ENCODE measurements at regions not wholly inside any gene's neighbourhood (a gene's known extent, or its start where the extent isn't known, plus 50 kb on each side); places are given as distances from the start of the nearest gene placed in this dataset.
A peak's percentile ranks its signal among the peaks of the same experiment; 100 is the strongest.

DNA sequence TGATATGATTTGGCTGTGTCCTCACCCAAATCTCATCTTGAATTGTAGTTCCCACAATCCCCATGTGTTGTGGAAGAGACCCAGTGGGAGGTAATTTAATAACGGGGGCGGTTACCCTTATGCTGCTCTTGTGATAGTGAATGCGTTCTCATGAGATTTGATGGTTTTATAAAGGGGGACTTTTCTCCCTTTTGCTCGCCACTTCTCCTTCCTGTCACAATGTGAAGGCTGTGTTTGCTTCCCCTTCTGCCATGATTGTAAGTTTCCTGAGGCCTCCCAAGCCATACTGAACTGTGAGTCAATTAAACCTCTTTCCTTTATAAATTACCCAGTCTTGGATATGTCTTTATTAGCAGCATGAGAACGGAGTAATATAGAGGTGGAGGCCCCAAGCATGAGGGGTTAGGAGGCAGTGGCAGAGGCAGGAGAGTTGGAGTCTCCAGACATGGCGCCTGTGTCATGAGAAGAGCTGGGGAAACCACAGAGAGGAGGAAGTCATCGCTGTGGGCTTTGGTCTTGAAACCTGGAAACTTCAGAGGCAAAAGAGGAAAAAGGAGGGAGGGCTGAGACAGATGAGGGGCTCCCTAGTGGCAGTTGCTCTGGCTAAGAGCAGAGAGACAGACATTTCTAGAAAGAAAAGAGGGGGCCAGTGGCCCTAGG lies 107.8 kb upstream of the VEPH1 start:
- Histone ChIP-seq H4K20me1 (ENCODE audit: low read depth) (no peaks in the 10 kb centered on the region), H3K9me3 (ENCODE audit: low read depth) (no peaks in the 10 kb centered on the region), H3K9ac (no peak overlapping the region), H3K36me3 (no peaks in the 10 kb centered on the region), H3K4me2 (no peak overlapping the region), H3K4me3 (no peak overlapping the region), H2AFZ (replicated peaks) (peak overlapping the region; percentile 5), H3K79me2 (ENCODE audit: low read depth) (no peaks in the 10 kb centered on the region), H3K4me1 (peaks cover 4% of the 10 kb centered on the region), H3K27ac (no peak overlapping the region), H3K27me3 (no peaks in the 10 kb centered on the region), H3F3A (ENCODE audit: low read depth) (no peaks in the 10 kb centered on the region)
- DNase-seq (ENCODE audit: low spot score), result no peak
- H3K27ac Mint-ChIP-seq, result no peak overlapping the region
- H3K9me3 Mint-ChIP-seq, result no peaks in the 10 kb centered on the region
- TF ChIP-seq EZH2phosphoT487 (IDR thresholded peaks at IDR 0.05) (no peak), EZH2 (IDR thresholded peaks at IDR 0.05) (no peak)
- TF ChIP-seq, protein P1, sequence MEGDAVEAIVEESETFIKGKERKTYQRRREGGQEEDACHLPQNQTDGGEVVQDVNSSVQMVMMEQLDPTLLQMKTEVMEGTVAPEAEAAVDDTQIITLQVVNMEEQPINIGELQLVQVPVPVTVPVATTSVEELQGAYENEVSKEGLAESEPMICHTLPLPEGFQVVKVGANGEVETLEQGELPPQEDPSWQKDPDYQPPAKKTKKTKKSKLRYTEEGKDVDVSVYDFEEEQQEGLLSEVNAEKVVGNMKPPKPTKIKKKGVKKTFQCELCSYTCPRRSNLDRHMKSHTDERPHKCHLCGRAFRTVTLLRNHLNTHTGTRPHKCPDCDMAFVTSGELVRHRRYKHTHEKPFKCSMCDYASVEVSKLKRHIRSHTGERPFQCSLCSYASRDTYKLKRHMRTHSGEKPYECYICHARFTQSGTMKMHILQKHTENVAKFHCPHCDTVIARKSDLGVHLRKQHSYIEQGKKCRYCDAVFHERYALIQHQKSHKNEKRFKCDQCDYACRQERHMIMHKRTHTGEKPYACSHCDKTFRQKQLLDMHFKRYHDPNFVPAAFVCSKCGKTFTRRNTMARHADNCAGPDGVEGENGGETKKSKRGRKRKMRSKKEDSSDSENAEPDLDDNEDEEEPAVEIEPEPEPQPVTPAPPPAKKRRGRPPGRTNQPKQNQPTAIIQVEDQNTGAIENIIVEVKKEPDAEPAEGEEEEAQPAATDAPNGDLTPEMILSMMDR (IDR thresholded peaks at IDR 0.05), result no peak
- H3K4me3 Mint-ChIP-seq, result no peak overlapping the region
- H3K4me1 Mint-ChIP-seq, result peaks cover 6% of the 10 kb centered on the region
- H3K36me3 Mint-ChIP-seq, result no peaks in the 10 kb centered on the region
- peaks cover 3% of the 10 kb centered on the region for H3K27me3 Mint-ChIP-seq (ENCODE audit: insufficient read depth, low read depth)

DNA sequence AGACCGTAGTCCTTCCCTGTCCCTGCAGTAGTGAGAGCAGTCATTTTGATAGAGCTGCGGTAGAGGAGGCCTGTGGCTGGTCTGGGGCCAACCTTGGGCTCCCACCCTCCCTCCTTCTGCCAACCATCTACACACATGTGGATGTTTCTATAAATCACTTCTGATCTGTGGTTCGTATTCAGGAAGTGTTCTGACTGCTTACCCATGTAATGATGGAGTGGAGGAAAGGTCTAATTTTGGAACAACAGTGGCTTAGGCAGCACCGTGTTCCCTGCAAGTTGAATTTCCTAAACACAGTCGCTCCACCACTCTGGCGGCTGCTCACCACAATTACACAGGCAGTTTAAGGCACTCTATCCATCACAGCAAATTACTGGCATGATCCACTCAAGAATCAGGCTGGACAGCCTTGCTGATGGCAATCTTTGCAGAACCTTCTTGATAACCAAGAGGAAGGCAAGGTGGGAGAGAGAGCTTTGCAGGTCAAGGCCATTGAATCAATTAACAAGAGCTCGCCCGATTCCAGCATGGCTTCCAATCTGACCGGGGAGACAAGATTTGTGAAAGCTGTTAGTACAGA lies 104.7 kb upstream of the VEPH1 start:
- Histone ChIP-seq H3K79me2 (ENCODE audit: low read depth) (no peaks in the 10 kb centered on the region), H4K20me1 (ENCODE audit: low read depth) (no peaks in the 10 kb centered on the region), H3K4me3 (no peak overlapping the region), H3K4me1 (peaks cover 4% of the 10 kb centered on the region), H3F3A (ENCODE audit: low read depth) (no peaks in the 10 kb centered on the region), H3K27ac (no peak overlapping the region), H3K27me3 (no peaks in the 10 kb centered on the region), H2AFZ (replicated peaks) (peak overlapping the region; percentile 38), H3K9me3 (ENCODE audit: low read depth) (no peaks in the 10 kb centered on the region), H3K36me3 (no peaks in the 10 kb centered on the region), H3K4me2 (no peak overlapping the region), H3K9ac (no peak overlapping the region)
- TF ChIP-seq, protein P1 (IDR thresholded peaks at IDR 0.05), result no peak
- TF ChIP-seq EZH2 (IDR thresholded peaks at IDR 0.05), result no peak
- TF ChIP-seq EZH2phosphoT487 (IDR thresholded peaks at IDR 0.05), result no peak
- Mint-ChIP-seq H3K27me3 (ENCODE audit: insufficient read depth, low read depth) (peaks cover 2% of the 10 kb centered on the region), H3K27ac (no peak overlapping the region), H3K36me3 (no peaks in the 10 kb centered on the region), H3K9me3 (no peaks in the 10 kb centered on the region), H3K4me3 (no peak overlapping the region), H3K4me1 (peaks cover 9% of the 10 kb centered on the region)
- no peak for DNase-seq (ENCODE audit: low spot score)

DNA sequence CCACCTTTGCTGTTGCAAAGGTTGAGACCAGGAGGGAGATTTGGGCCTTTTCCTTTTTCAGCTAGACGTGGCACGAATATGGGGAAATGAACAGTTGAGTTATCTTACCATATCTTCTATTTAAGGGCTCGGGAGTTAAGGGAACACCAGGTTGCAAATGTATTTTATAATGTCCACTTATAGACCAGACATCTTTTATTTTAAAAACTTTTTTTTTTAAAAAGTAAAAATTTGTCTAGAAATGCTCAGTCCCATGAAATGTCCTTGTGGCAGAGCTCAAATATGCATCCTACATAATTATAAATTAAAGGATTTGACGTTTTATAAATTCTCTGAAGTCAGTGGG lies 103.6 kb upstream of the VEPH1 start:
- no peak for DNase-seq (ENCODE audit: low spot score)
- H3K9ac ChIP-seq, result no peak overlapping the region
- no peaks in the 10 kb centered on the region for H3K9me3 ChIP-seq (ENCODE audit: low read depth)
- H3K36me3 ChIP-seq, result no peaks in the 10 kb centered on the region
- Mint-ChIP-seq H3K27me3 (ENCODE audit: insufficient read depth, low read depth) (peaks cover 2% of the 10 kb centered on the region), H3K4me3 (no peak overlapping the region), H3K27ac (no peak overlapping the region), H3K9me3 (no peaks in the 10 kb centered on the region), H3K4me1 (peaks cover 9% of the 10 kb centered on the region), H3K36me3 (no peaks in the 10 kb centered on the region)
- no peak overlapping the region for H3K27ac ChIP-seq
- H3K4me3 ChIP-seq, result no peak overlapping the region
- H3K79me2 ChIP-seq (ENCODE audit: low read depth), result no peaks in the 10 kb centered on the region
- H3K4me1 ChIP-seq, result peaks cover 4% of the 10 kb centered on the region
- no peaks in the 10 kb centered on the region for H4K20me1 ChIP-seq (ENCODE audit: low read depth)
- no peaks in the 10 kb centered on the region for H3K27me3 ChIP-seq
- no peak overlapping the region for H3K4me2 ChIP-seq
- no peaks in the 10 kb centered on the region for H3F3A ChIP-seq (ENCODE audit: low read depth)
- TF ChIP-seq EZH2phosphoT487 (IDR thresholded peaks at IDR 0.05) (no peak), EZH2 (IDR thresholded peaks at IDR 0.05) (no peak)
- TF ChIP-seq, protein P1 (IDR thresholded peaks at IDR 0.05), result no peak
- peak overlapping the region; percentile 74 for H2AFZ ChIP-seq (replicated peaks)

Data from neural progenitor cell (in vitro differentiated cells).